Frontal cortex (tissue), 3 donors: ENCODE measurements at regions not wholly inside any gene's neighbourhood (a gene's known extent, or its start where the extent isn't known, plus 50 kb on each side); places are given as distances from the start of the nearest gene placed in this dataset.
"Not testable (repeated sequence)": the region's sequence is repeated elsewhere in the genome, so short reads cannot be mapped to it uniquely, and the experiment has no call there.

Experiments
- DNase-seq, 2 donors: peaks; one replicate each; pipeline ENCODE4 v3.0.0; 2012; ENCODE audit warnings: low spot score in 2 of 2
- FAIRE-seq: peaks from 2 replicates; lab custom pipeline; 2012; peaks lifted over from hg19 to GRCh38; lab: Jason Lieb, UNC
- donor health status: control.
- donor health status: control.
- donor health status: control.

GRCh38 chr20:63145156-63145555, 70.8 kb downstream of the YTHDF1 start:
- FAIRE-seq (no peak), DNase-seq (no peak)

- FAIRE-seq (no peak), DNase-seq (no peak)
Observed at GRCh38 chr20:63142933-63143332, 73.0 kb downstream of the YTHDF1 start.

DNA sequence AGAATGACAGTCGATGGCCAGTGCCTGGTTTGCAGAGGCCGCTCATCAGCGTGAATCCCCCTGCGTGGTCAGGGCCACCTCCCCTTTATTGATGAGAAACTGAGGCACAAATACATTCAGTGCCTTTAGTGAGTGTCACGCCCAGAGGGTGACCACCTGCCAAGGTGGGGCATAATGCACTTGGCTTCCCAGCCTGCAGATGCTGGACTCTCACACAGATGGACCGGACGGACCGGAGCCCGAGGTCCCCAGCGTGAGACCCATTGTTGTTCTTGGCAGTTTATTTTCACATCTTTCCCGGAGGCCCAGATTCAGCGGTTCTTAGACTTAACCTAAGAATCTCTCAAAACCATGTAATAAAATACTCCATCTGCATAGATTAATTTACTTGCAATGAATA, 74.4 kb downstream of the YTHDF1 start:
- FAIRE-seq, result no peak
- DNase-seq, result no peak

- FAIRE-seq (no peak), DNase-seq (no peak)
Observed at GRCh38 chr20:63140514-63141433, 75.2 kb downstream of the YTHDF1 start.

DNA sequence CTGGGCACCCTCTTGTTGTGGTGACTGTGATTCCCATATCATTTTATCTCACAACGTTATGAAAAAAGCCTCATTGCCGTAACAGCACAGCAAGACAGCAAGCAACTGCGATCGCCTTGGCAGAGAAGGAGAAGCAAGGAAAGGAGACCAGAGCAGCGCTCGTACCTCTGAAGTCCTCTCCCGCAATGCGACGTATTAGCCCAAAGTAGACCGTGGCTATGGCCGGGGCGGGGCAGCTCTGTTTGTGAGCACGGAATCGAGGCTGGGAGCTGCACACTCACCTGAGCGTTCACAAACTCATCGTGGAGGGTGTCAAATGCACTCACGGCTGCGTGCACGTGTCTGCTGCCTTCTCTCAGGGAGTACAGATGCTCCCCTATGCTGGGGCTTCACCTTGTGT, 76.1 kb downstream of the YTHDF1 start:
- no peak for FAIRE-seq
- no peak for DNase-seq

DNA sequence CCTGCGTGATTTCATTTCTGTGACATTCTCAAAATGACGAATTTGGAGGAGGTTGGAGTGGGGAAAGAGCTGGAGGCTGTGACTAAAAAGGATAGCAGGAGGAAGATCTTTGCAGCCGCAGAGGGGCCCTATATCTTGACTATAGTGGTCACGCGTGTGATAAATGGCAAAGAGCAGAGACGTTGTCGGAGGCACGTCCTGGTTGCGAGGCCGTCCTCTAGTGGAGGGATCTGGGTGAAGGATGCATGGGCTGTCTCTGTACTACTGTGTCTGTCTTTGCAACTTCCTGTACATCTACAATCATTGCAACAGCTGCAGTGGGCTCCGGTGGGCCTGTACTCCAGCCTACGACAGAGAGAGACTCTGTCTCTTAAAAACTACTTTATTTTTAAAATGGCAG, 76.6 kb downstream of the YTHDF1 start:
- no peak for FAIRE-seq
- no peak for DNase-seq

GRCh38 chr20:63138855-63139341, 77.0 kb downstream of the YTHDF1 start:
- FAIRE-seq (no peak), DNase-seq (no peak)

DNA sequence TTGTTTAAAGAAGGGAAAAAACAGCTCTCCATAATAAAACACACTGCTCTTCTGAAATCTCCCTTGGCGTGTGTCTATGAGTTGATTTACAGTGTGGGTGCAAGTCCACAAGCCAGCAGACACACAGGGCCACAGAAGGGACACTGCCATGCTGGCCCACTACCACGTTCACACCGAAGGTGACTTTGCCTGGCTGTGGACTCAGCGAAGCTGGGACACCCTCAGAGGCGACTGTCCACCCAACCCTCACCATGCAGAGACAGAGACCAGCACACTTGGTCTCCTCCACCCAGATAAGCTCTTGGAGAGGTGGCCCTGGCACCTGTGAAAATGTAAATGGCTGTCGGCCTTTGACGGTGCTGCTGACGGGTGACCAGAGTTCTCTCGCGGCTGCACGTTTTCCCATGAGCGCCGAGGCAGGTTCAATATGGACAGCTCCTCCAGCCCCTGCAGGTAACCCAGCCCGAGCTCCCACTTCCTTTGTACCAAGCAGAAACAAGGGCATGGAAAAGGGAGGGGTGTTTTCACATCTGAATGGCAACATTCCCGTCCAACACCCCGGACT, 78.0 kb downstream of the YTHDF1 start:
- FAIRE-seq (no peak), DNase-seq (no peak)

- DNase-seq (no peak), FAIRE-seq (no peak)
Observed at GRCh38 chr20:63136296-63136695, 79.6 kb downstream of the YTHDF1 start.

- DNase-seq (no peak), FAIRE-seq (no peak)
Observed at GRCh38 chr20:63135411-63135810, 80.5 kb downstream of the YTHDF1 start.

GRCh38 chr20:63134711-63135361, 81.1 kb downstream of the YTHDF1 start:
- FAIRE-seq, result not testable (repeated sequence)

GRCh38 chr20:63134201-63134612, 81.7 kb downstream of the YTHDF1 start:
- DNase-seq (no peak), FAIRE-seq (no peak)

More at GRCh38 chr20:63134711-63135361, 81.1 kb downstream of the YTHDF1 start:
- not testable (repeated sequence) for DNase-seq

DNA sequence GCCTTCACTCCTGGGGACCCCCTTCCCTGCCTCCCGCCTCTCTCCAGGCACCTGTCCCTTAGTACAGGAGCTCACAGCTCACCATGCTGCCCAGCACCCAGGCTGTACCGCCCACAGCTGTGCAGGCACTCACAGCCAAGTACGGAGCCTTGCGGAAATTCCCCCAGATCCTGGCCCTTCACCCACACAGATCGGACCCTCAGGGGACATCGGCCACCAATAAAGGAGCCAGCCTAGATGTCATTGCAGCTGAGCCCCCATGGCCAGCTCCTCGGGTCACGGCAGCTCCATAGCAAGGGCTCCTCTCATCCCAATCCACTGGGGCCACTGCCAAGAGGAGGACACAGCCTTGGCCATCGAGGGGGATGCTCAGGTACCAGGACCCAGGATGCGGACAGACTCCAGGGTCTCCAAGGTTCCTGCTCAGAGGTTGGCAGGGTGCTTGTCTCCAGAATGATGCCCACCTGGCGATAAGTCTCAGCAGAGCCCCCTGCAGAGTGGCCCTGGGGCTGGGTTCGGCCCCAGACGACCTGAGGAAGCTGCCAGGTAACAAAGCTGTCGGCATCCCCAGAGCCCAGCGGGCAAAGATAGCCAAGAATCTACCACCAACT, 82.3 kb downstream of the YTHDF1 start:
- DNase-seq, result no peak
- FAIRE-seq, result no peak

GRCh38 chr20:63132715-63133471, 83.0 kb downstream of the YTHDF1 start:
- FAIRE-seq, result no peak

DNA sequence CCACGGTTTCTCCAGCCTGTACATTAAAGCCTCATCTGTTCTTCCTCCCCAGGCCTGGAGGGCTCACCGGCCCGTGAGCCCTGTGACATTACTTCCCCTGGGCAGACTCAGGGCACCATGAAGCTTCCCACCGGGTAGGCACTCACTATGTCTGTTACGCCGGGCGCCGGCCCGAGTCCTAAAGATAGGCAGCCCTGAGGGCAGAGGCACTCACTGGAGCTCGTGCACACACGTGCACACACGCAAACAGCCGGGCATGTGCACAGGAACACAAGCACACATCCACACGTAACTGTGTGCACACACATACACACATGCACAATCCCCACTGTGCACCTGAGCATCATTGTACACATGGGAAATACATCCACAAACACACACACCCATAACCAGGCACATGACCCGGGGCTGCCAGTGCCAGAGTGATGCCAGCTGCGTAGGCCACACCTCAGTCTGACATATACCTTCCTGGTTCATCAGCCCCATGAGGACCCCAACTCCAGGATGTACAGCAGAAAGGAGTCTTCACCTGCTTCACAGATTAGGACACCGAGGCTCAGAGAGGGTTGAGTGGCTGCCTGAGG, 83.7 kb downstream of the YTHDF1 start:
- DNase-seq (no peak), FAIRE-seq (no peak)

More at GRCh38 chr20:63132715-63133471, 83.0 kb downstream of the YTHDF1 start:
- DNase-seq, result no peak

DNA sequence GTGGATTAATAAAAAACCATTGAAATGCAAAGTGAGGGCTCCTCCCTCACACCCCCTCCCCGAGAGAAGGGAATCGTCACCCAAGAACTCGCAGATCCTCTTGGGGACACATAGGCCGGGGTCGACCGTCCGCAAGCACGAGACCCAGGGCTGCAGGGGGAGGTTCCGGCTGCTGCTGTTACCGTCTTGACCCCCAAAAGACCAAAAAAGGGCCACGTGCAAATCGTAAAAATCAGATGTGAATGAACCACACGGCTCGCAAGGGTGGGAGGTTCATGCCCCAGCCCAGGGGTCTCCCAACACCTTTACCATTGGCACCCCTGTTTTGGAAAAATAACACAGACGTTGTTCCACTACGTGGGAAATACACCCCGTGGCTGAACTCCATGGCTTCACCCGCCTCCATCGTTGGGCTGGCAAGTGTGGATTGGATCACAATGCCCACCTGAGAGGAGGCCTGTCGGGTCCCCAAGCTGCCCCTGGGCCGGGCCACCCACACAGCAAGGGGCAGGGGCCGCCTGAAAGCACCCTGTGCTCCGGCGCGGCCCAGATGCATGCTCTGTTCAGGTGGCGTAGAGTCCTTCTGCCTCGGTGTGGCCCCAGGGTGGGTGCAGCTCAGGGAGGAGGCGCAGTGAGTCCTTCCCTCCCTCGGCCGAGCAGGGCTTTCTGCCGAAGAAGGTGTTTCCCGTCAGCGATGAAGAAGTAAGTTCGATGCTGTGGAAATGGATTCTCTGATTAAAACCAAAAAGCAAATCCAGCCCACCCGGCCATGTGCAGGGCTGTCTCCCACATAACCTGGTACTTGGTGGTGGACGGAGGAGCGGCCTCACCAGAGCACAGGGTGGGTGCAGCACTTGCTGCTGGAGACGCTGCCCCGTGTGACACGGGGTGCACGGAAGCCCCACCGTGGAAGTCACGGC, 85.0 kb downstream of the YTHDF1 start:
- DNase-seq, result no peak
- FAIRE-seq, result no peak

DNA sequence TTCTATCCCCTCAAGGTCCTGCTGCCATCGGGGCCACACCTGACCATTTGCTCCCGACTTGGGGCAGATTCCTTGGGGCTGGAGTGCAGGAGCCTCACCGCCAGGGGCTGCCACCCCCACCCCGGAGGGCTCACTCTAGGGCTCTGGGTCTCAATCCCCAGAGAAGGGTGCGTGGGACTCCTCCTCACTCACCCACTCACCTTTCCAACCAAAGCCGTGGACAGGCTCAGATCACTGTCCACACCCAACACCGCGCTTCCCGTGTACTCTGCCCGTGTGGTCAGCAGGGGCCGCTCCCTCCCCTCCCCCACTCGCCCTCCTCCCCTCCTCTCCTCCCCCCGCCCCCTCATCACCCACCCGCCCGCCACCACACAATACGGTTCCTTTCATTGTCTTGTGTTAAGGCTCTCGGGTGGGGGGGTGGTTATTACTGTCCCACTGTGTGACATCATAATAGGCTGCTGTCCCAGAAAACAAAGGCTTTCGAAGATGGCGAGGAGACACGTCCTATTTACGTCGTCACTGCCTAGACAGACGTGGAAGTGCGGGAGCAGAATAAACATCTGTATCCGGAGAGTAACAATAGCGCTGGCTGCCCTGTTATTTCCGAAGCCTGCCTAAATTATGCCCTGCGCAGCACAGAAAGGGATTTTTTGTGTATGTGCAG, 85.8 kb downstream of the YTHDF1 start:
- FAIRE-seq, result no peak

More for the DNA sequence above, 85.8 kb downstream of the YTHDF1 start:
- DNase-seq, result peak in 1 of 2 donors; percentile 46
